ENCODE measurements at regions not wholly inside any gene's neighbourhood (a gene's known extent, or its start where the extent isn't known, plus 50 kb on each side); places are given as distances from the start of the nearest gene placed in this dataset.
"Not testable (repeated sequence)": the region's sequence is repeated elsewhere in the genome, so short reads cannot be mapped to it uniquely, and the experiment has no call there.

- not testable (repeated sequence) for H3K9ac ChIP-seq (ENCODE audit: low read length); H3K27me3 ChIP-seq (replicated peaks; ENCODE audit: control insufficient read depth, insufficient read depth, low read length); H3K36me3 ChIP-seq (ENCODE audit: control insufficient read depth, insufficient read depth, low read length, severe bottlenecking); H3K9me3 ChIP-seq (ENCODE audit: control insufficient read depth, low read length); H3K4me1 ChIP-seq (ENCODE audit: control insufficient read depth, insufficient read depth, low read length); DNase-seq (ENCODE audit: low read depth); H3K4me3 ChIP-seq (ENCODE audit: low read length)
Observed at GRCh38 chr2:83966946-83967345, 492.1 kb downstream of the SUCLG1 start.

DNA sequence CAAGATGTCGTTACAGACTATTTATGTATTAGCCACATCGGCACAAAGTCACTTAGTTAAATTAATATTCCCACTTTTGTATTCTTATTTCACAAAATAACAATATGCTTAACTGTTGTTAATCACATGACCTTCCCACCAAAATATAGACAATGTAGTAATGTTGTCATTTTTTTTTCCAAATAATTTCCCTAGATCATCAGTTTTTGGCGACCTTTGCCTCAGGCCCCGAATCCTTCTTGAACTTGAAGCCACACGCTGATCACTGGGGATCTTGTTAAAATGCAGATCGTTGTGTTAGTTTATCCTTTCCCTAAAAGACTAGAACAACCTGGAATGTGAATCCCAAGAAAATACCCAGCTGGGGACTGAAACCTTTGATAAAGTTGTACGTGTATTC, 497.6 kb downstream of the SUCLG1 start:
- Histone ChIP-seq H3K4me1 (ENCODE audit: control insufficient read depth, insufficient read depth, low read length) (no peaks in the 10 kb centered on the region), H3K9me3 (ENCODE audit: control insufficient read depth, low read length) (no peaks in the 10 kb centered on the region), H3K9ac (ENCODE audit: low read length) (no peak overlapping the region), H3K27me3 (replicated peaks; ENCODE audit: control insufficient read depth, insufficient read depth, low read length) (no peaks in the 10 kb centered on the region), H3K36me3 (ENCODE audit: control insufficient read depth, insufficient read depth, low read length, severe bottlenecking) (no peaks in the 10 kb centered on the region), H3K4me3 (ENCODE audit: low read length) (no peak overlapping the region)
- no peak for DNase-seq (ENCODE audit: low read depth)

DNA sequence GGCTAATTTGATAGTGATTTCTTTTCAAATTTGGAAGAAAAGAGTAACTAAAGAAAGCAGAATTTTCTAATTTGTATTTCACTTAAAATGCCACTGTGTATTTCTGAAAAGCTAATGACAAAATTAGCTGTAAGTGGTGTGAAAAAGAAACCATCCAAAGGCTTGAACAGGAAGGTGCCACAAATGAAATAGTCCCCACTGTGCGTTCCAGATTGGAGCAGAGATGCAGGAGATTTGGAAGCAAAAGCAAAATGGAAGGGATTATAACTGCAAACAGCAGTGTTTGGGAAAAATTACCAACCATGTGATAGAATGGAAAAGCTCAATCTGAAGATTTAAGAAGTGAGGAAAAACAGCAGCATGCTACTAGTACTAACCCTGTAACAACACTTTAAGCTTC, 498.7 kb downstream of the SUCLG1 start:
- Histone ChIP-seq H3K4me3 (ENCODE audit: low read length) (no peak overlapping the region), H3K4me1 (ENCODE audit: control insufficient read depth, insufficient read depth, low read length) (no peaks in the 10 kb centered on the region), H3K9ac (ENCODE audit: low read length) (no peak overlapping the region), H3K9me3 (ENCODE audit: control insufficient read depth, low read length) (no peaks in the 10 kb centered on the region), H3K27me3 (replicated peaks; ENCODE audit: control insufficient read depth, insufficient read depth, low read length) (no peaks in the 10 kb centered on the region), H3K36me3 (ENCODE audit: control insufficient read depth, insufficient read depth, low read length, severe bottlenecking) (no peaks in the 10 kb centered on the region)
- no peak for DNase-seq (ENCODE audit: low read depth)

DNA sequence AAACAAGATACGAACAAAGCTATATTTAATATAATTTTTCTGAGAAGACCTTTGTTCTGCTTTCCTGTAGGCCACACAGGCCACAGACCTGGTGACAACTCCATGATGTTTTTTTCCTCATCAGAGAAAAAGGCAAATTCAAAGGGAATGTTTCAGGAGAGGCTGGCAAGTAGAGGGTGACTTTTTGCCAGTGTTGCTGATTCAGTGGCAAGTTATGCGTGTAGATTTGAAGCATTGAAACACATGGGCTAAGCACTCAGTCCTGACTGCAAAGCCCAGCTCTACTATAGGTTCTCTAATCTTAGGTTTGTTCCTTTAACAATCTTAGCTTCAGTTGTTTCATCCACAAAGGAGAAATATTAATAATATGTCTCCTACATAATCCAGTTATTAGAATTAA, 499.8 kb downstream of the SUCLG1 start:
- no peaks in the 10 kb centered on the region for H3K27me3 ChIP-seq (replicated peaks; ENCODE audit: control insufficient read depth, insufficient read depth, low read length)

GRCh38 chr2:83956991-83957390, 502.1 kb downstream of the SUCLG1 start:
- Histone ChIP-seq H3K27me3 (replicated peaks; ENCODE audit: control insufficient read depth, insufficient read depth, low read length) (no peaks in the 10 kb centered on the region), H3K36me3 (ENCODE audit: control insufficient read depth, insufficient read depth, low read length, severe bottlenecking) (no peaks in the 10 kb centered on the region), H3K9me3 (ENCODE audit: control insufficient read depth, low read length) (no peaks in the 10 kb centered on the region), H3K4me1 (ENCODE audit: control insufficient read depth, insufficient read depth, low read length) (no peaks in the 10 kb centered on the region), H3K9ac (ENCODE audit: low read length) (no peak overlapping the region), H3K4me3 (ENCODE audit: low read length) (no peak overlapping the region)
- no peak for DNase-seq (ENCODE audit: low read depth)

More for the DNA sequence above, 499.8 kb downstream of the SUCLG1 start:
- Histone ChIP-seq H3K9me3 (ENCODE audit: control insufficient read depth, low read length) (no peaks in the 10 kb centered on the region), H3K36me3 (ENCODE audit: control insufficient read depth, insufficient read depth, low read length, severe bottlenecking) (no peaks in the 10 kb centered on the region), H3K9ac (ENCODE audit: low read length) (no peak overlapping the region), H3K4me3 (ENCODE audit: low read length) (no peak overlapping the region), H3K4me1 (ENCODE audit: control insufficient read depth, insufficient read depth, low read length) (no peaks in the 10 kb centered on the region)
- no peak for DNase-seq (ENCODE audit: low read depth)

DNA sequence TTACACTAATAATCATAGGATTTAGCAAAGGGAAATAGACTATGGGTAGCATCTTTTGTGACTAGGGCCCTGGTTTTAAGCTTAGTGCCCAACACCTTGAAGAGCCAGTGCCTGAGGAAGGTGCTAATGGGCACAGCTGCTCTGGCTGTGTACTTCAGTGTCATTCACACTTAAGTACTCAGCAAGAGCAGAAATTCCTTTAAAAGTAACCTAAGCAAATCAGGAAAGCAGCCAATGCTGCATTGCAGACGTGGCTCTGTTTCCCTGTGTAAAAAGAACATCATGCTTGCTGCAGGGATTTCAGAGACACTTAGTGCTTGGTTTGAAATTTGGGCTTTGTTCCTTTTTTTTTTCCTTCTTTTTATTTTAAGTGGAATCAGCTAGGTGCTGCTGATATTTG, 505.4 kb downstream of the SUCLG1 start:
- no peak overlapping the region for H3K9ac ChIP-seq (ENCODE audit: low read length)
- H3K9me3 ChIP-seq (ENCODE audit: control insufficient read depth, low read length), result no peaks in the 10 kb centered on the region
- H3K36me3 ChIP-seq (ENCODE audit: control insufficient read depth, insufficient read depth, low read length, severe bottlenecking), result no peaks in the 10 kb centered on the region
- H3K4me3 ChIP-seq (ENCODE audit: low read length), result no peak overlapping the region
- H3K27me3 ChIP-seq (replicated peaks; ENCODE audit: control insufficient read depth, insufficient read depth, low read length), result no peaks in the 10 kb centered on the region
- no peak for DNase-seq (ENCODE audit: low read depth)
- H3K4me1 ChIP-seq (ENCODE audit: control insufficient read depth, insufficient read depth, low read length), result no peaks in the 10 kb centered on the region

DNA sequence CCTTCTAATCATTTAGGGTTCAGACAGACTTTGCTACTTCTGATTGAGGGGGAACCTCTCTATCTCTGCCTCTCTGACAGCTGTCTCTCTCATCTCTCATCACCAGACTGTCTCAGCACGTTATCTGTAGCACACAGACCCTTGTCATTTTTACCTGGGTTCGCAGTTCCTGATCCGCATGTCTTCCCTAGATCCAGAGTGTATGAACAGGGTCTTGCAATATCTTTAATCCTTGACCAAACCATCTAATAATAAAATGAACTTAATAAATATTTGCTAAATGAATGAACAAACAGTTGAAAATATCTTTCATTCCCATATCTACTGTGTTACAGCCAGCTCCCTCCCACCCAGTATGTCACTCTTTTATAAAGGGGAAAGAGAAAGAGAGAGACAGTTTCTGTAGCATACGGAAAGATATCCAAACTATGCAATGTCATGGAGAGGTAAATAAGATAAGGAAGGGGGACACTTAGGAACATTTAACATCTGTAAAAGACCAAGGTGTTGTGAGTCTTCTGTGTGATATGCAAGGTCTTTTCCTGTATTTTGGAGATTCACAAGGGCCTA, 507.6 kb downstream of the SUCLG1 start:
- Histone ChIP-seq H3K4me3 (ENCODE audit: low read length) (no peak overlapping the region), H3K27me3 (replicated peaks; ENCODE audit: control insufficient read depth, insufficient read depth, low read length) (no peaks in the 10 kb centered on the region), H3K4me1 (ENCODE audit: control insufficient read depth, insufficient read depth, low read length) (no peaks in the 10 kb centered on the region), H3K9ac (ENCODE audit: low read length) (no peak overlapping the region), H3K9me3 (ENCODE audit: control insufficient read depth, low read length) (no peaks in the 10 kb centered on the region), H3K36me3 (ENCODE audit: control insufficient read depth, insufficient read depth, low read length, severe bottlenecking) (no peaks in the 10 kb centered on the region)
- no peak for DNase-seq (ENCODE audit: low read depth)

DNA sequence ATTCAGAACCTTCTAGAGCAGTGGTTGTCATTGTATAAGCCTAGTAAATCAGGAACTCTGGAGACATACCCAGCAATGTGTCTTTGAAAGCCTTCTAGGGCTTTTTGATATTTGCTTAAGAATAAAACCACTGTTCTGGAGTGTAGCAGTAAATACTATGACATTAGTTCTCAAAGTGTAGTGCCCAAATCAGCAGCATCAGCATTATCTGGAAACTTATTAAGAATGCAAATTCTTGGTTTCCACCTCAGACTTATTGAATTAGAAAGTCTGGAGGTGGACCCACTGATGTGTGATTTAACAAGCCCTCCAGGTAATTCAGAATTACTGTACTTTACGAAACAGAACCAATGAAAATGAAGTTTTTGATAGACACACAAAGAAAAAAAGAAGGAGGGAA, 509.7 kb downstream of the SUCLG1 start:
- Histone ChIP-seq H3K9ac (ENCODE audit: low read length) (no peak overlapping the region), H3K27me3 (replicated peaks; ENCODE audit: control insufficient read depth, insufficient read depth, low read length) (no peaks in the 10 kb centered on the region), H3K4me3 (ENCODE audit: low read length) (no peak overlapping the region), H3K9me3 (ENCODE audit: control insufficient read depth, low read length) (no peaks in the 10 kb centered on the region), H3K4me1 (ENCODE audit: control insufficient read depth, insufficient read depth, low read length) (no peaks in the 10 kb centered on the region), H3K36me3 (ENCODE audit: control insufficient read depth, insufficient read depth, low read length, severe bottlenecking) (no peaks in the 10 kb centered on the region)
- no peak for DNase-seq (ENCODE audit: low read depth)

DNA sequence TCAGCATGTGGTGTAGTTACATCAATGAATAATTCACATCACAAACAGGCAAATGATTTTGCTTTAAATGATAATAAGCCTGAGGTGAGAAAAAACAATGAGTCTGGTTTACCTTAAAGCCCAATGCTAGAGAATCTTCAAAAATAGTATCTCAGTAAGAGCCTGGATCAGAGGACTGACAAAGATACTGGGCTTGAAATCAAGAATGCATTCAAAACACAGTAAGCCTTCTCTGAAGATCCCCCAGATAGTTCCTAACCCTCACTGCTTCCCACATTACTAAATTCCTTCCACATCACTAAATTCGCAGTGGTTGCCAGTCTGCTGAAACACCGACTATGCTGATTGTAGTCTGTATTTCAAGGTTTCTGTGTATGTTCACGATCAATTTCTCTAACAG, 514.9 kb downstream of the SUCLG1 start:
- no peak for DNase-seq (ENCODE audit: low read depth)
- Histone ChIP-seq H3K4me1 (ENCODE audit: control insufficient read depth, insufficient read depth, low read length) (no peaks in the 10 kb centered on the region), H3K36me3 (ENCODE audit: control insufficient read depth, insufficient read depth, low read length, severe bottlenecking) (no peaks in the 10 kb centered on the region), H3K27me3 (replicated peaks; ENCODE audit: control insufficient read depth, insufficient read depth, low read length) (no peaks in the 10 kb centered on the region), H3K4me3 (ENCODE audit: low read length) (no peak overlapping the region), H3K9ac (ENCODE audit: low read length) (no peak overlapping the region), H3K9me3 (ENCODE audit: control insufficient read depth, low read length) (no peaks in the 10 kb centered on the region)

DNA sequence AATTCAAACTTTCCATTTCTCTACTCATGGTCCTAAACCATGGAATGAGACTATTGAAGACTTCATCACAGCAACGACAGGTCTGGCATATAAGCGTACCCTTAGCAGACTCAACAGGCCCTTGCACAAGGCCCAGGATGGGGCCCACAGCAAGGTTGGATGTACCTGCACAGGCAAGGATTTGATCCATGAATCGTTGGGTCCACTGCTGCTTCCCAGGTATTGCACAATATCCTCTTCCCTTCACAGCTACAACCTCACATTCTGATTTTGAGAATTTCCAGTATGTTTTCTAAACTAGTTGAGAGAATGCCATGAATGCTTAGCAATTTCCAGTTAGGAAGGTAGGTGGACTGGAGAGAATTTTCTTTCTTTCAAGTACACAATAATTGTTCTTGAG, 515.8 kb downstream of the SUCLG1 start:
- no peaks in the 10 kb centered on the region for H3K36me3 ChIP-seq (ENCODE audit: control insufficient read depth, insufficient read depth, low read length, severe bottlenecking)
- no peaks in the 10 kb centered on the region for H3K27me3 ChIP-seq (replicated peaks; ENCODE audit: control insufficient read depth, insufficient read depth, low read length)
- H3K9ac ChIP-seq (ENCODE audit: low read length), result no peak overlapping the region
- no peaks in the 10 kb centered on the region for H3K9me3 ChIP-seq (ENCODE audit: control insufficient read depth, low read length)
- no peaks in the 10 kb centered on the region for H3K4me1 ChIP-seq (ENCODE audit: control insufficient read depth, insufficient read depth, low read length)
- no peak for DNase-seq (ENCODE audit: low read depth)
- H3K4me3 ChIP-seq (ENCODE audit: low read length), result no peak overlapping the region

DNA sequence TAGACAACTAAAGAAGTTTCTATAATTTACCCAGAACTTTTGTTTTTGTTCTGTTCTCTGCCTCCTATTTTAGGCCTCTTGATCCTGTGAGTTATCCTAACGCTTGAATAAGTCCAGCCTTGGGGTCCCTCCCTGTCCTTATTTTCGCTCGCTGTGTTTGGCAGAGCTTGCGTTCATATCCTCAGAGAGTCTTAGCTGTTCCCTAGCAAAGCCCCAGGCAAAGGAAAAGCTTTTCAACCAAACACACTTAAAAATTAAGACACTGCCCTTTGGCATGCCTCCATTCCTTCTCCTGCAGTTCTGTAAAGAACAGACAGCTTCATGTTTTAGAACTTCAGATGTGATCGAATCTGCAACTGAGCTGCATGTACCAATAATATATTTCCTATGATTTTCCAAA, 517.2 kb downstream of the SUCLG1 start:
- no peaks in the 10 kb centered on the region for H3K4me1 ChIP-seq (ENCODE audit: control insufficient read depth, insufficient read depth, low read length)
- H3K9ac ChIP-seq (ENCODE audit: low read length), result no peak overlapping the region
- H3K27me3 ChIP-seq (replicated peaks; ENCODE audit: control insufficient read depth, insufficient read depth, low read length), result no peaks in the 10 kb centered on the region
- H3K9me3 ChIP-seq (ENCODE audit: control insufficient read depth, low read length), result no peaks in the 10 kb centered on the region
- H3K4me3 ChIP-seq (ENCODE audit: low read length), result no peak overlapping the region
- DNase-seq (ENCODE audit: low read depth), result no peak
- H3K36me3 ChIP-seq (ENCODE audit: control insufficient read depth, insufficient read depth, low read length, severe bottlenecking), result no peaks in the 10 kb centered on the region

- H3K27me3 ChIP-seq (replicated peaks; ENCODE audit: control insufficient read depth, insufficient read depth, low read length), result no peaks in the 10 kb centered on the region
- no peaks in the 10 kb centered on the region for H3K4me1 ChIP-seq (ENCODE audit: control insufficient read depth, insufficient read depth, low read length)
- H3K9me3 ChIP-seq (ENCODE audit: control insufficient read depth, low read length), result no peaks in the 10 kb centered on the region
- H3K9ac ChIP-seq (ENCODE audit: low read length), result no peak overlapping the region
- no peak overlapping the region for H3K4me3 ChIP-seq (ENCODE audit: low read length)
- no peaks in the 10 kb centered on the region for H3K36me3 ChIP-seq (ENCODE audit: control insufficient read depth, insufficient read depth, low read length, severe bottlenecking)
- DNase-seq (ENCODE audit: low read depth), result no peak
Observed at GRCh38 chr2:83933749-83934148, 525.3 kb downstream of the SUCLG1 start.
